ENCODE measurements at regions not wholly inside any gene's neighbourhood (a gene's known extent, or its start where the extent isn't known, plus 50 kb on each side); places are given as distances from the start of the nearest gene placed in this dataset.

DNA sequence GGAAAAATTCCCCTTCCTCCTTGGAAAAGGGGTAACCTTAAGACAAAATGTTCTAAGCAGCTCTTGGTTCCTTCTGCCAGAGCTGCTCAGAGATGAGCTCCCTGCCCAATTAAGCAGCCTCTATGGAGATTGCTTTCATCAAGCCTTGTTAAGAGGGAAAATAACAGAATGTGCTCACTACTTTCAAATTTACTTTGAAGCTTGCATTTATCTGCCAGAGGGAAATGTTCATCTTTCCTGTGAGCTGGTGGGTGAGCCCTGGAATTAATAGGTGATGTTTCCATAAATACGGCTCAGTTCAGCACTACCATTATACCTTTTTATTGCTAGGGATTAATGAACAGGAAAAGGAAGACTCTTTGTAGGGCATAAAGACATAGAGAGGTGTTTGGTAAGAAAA is 549.0 kb downstream of the REEP3 start:
- no peaks in the 10 kb centered on the region for H3K36me3 Mint-ChIP-seq (ENCODE audit: low read depth)
- peak overlapping the region; percentile 48; the same call in 1 of the 2 replicates for H3K4me2 ChIP-seq
- no peaks in the 10 kb centered on the region for H3K79me2 ChIP-seq (replicated peaks; ENCODE audit: insufficient read depth)
- H3K4me3 Mint-ChIP-seq: no peak overlapping the region
- peaks cover 6% of the 10 kb centered on the region for H3K4me1 Mint-ChIP-seq
- H4K20me1 ChIP-seq (replicated peaks; ENCODE audit: insufficient read depth): no peaks in the 10 kb centered on the region
- H3K4me3 ChIP-seq: no peak overlapping the region
- H3K27ac Mint-ChIP-seq: no peak overlapping the region
- peak overlapping the region; percentile 66; the same call in 1 of the 2 replicates for H2AFZ ChIP-seq
- 0 out of 2 replicates have a peak, but pooled peaks cover 10% of the 10 kb centered on the region for H3K9me2 ChIP-seq (ENCODE audit: insufficient read depth)
- no peak overlapping the region for H3K27ac ChIP-seq (ENCODE audit: low read depth)
- H3K27me3 ChIP-seq (ENCODE audit: insufficient read depth): no peaks in the 10 kb centered on the region
- H3F3A ChIP-seq (replicated peaks; ENCODE audit: low read depth): no peaks in the 10 kb centered on the region
- H3K9me3 Mint-ChIP-seq: no peaks in the 10 kb centered on the region
- TF ChIP-seq ZNF114 (CRISPR knock-in tag; IDR thresholded peaks at IDR 0.05) (no peak), ZNF331 (CRISPR knock-in tag; IDR thresholded peaks at IDR 0.05; ENCODE audit: low read depth) (no peak), NANOG (IDR thresholded peaks at IDR 0.05; ENCODE audit: borderline replicate concordance) (no peak), ZNF462 (CRISPR knock-in tag; IDR thresholded peaks at IDR 0.05) (no peak), EZH2phosphoT487 (IDR thresholded peaks at IDR 0.05; ENCODE audit: unreplicated experiment) (no peak), POLR2AphosphoS5 (IDR thresholded peaks at IDR 0.05; ENCODE audit: low read depth) (no peak), CREB1 (CRISPR knock-in tag; IDR thresholded peaks at IDR 0.05; ENCODE audit: low read depth) (no peak), ETS1 (IDR thresholded peaks at IDR 0.05) (no peak), JUNB (IDR thresholded peaks at IDR 0.05; ENCODE audit: unreplicated experiment) (no peak)
- no peak for DNase-seq (ENCODE audit: low spot score)
- no peaks in the 10 kb centered on the region for H3K36me3 ChIP-seq (ENCODE audit: insufficient read depth)
- peaks cover 2% of the 10 kb centered on the region for H3K27me3 Mint-ChIP-seq (ENCODE audit: insufficient read depth, low read depth, poor library complexity)
- no peaks in the 10 kb centered on the region for H3K4me1 ChIP-seq (ENCODE audit: insufficient read depth)
- no peak for ATAC-seq
